ENCODE measurements at regions not wholly inside any gene's neighbourhood (a gene's known extent, or its start where the extent isn't known, plus 50 kb on each side); places are given as distances from the start of the nearest gene placed in this dataset.
A peak's percentile ranks its signal among the peaks of the same experiment; 100 is the strongest.

GRCh38 chr9:28024676-28025075 lies 451.4 kb upstream of the C9orf72 start:
- DNase-seq (ENCODE audit: low spot score), result no peak

DNA sequence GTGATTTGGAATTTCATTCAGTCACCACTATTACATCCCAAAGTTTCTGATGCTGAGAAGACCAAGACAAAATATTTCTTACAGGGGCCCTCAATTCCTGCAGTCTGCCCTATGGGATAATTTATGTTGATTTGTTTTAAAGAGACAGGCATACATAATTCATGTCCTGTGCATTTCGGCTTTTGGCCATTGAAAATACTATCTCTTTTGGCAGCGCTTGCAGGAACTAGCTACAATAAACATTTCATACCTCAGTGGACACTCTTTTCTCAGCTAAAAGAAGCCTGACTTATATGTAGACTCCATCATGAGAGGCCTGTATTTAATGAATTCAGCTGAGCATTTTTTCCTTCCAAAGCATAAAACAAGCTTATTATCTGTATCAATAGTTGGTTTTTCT lies 451.9 kb upstream of the C9orf72 start:
- DNase-seq (ENCODE audit: low spot score), result no peak

- DNase-seq (ENCODE audit: low spot score), result no peak
These were observed 458.4 kb upstream of the C9orf72 start for GRCh38 chr9:28031521-28032267.

DNA sequence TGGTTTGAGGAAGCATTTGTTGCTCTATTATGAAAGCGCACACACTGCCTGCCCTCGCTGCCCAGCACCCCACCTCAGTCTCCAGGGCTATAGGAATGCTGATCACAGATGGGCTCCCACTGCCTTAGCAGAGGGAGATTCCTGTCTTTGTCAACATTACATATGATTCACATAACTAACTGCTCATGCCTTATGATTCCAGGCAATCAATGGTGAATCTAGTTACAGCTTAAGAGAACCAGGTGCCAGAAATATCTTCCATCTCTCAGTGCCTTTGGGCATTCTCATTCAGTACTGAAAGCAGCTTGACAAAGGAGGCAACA lies 458.9 kb upstream of the C9orf72 start:
- DNase-seq (ENCODE audit: low spot score), result no peak

DNA sequence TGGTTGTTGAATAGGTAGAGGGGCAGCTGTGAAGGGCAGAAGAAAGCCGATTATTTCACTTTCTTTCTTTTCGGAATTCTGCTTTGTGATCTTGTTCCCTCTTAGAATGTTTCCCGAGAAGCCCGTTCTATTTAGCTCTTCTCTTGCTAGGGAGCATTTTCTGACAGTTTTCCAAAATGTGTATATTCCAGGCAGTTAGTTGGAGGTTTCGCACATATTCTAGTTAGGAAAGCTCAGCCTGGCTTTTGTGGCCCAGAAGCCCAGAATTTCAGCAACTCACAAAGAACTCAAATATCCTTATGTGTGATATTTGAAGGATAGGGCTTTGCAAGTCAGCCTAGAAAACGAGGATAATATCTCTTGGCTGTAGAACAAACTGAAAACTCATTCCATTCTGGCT lies 461.0 kb upstream of the C9orf72 start:
- DNase-seq (ENCODE audit: low spot score), result no peak

DNA sequence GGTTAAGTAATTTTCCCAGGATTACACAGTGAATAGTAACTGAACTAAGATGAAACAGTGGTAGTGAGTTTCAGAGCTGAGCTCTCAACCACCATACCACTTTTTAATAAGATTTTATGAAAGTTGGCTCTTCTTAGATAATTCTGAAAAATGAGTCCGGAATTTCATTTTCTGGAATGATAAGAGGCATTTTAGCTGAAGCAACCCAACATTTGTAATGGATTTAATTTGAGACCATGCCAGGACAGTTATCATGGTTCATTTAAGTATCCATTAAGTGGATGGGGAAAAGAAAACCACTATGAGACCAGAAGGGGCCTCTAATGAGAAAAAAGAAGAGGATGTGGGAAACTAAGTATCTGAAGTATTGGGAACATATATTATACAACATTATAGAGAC lies 464.7 kb upstream of the C9orf72 start:
- no peak for DNase-seq (ENCODE audit: low spot score)

DNA sequence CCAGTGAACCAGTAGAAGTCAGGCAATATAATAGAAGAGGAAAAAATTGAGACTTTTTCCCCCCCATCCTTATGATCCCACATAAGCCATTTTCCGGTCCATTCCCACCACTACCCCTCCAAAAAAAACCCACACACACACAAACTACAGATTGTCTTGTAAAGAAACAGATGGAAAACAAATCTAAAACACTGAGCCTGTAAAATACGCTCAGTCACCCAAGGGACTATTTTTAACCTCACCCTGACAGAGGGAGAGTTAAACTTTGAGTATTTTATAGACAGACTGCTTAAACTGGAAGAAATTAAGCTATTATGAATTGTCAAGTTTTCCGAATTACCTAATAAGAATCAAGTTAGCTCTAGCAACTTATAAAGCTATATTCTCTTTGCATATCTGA lies 471.8 kb upstream of the C9orf72 start:
- no peak for DNase-seq (ENCODE audit: low spot score)

GRCh38 chr9:28050046-28050445 lies 476.8 kb upstream of the C9orf72 start:
- DNase-seq (ENCODE audit: low spot score), result no peak

- DNase-seq (ENCODE audit: low spot score), result no peak
These were observed 477.7 kb upstream of the C9orf72 start for GRCh38 chr9:28050941-28051340.

DNA sequence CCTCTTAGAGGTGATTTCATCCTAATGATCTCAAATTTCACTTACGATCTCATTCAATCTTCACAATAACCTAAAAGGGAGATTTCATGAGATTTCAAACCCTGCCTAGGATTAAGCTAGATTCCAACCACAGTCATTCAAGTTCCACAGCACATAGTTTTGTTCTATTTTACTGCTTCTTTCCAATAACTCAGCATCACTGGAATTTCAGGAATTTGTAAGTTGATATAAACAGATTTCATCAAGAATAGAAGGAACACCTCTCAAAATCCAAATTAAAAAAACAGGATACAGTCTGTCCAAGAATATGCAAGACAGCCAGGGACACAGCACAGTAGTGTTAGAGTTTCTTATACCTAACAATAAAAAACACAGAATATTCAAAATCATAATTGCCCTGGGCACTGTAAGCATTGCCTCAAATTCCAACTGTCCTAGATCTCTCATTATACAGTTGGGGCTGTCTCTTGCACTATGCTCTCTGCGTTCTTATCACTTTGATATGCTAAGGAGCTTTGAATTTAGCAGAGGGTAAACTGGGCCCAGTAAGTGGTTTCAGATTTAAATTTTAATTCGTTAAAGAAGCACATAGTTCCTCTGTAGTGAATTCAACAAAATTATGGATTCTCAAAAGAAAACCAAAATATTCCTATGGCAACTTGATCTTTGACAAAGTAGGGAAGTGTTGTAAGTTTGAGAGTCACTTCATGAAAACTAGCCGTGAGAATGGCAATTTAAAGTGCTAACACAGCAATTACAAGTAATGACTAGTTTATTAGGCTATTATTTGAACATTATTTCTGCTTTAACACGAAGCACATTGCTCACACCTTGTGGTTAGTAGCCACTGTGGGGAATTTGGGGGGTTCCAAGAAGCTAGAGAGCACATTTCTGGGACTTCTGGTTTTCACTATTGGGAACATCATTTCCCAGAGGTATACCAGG lies 478.6 kb upstream of the C9orf72 start:
- DNase-seq (ENCODE audit: low spot score), result no peak

DNA sequence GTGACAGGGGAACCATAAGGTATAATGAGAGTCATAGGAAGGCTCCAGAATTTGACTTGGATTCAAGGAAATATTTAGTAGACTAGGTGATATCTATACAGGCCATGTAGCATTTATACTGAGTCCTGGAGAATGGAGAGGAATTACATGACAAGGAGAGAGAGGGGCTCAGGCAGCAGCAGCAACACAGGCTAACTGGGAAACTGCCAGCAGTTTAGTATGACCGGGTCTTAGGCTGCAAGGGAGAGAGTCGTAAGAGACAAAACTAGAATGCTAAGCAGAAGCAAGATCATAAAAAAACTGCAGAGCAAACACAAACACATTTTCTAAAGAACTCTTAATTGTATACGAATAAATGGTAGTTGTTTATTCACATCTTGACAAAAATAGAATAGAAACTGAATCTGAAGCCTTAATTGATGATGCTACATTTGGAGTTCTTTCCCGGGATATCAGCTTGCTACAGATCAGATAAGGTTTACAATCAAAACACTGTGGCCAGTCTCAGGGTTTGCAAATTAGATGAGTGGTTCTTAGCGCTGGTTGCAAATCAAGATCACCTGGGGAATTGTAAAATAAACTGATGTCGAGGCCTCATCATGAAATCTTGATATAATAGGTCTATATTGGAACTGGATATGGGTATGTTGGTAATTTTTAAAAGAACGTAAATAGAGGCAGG lies 480.0 kb upstream of the C9orf72 start:
- no peak for DNase-seq (ENCODE audit: low spot score)

DNA sequence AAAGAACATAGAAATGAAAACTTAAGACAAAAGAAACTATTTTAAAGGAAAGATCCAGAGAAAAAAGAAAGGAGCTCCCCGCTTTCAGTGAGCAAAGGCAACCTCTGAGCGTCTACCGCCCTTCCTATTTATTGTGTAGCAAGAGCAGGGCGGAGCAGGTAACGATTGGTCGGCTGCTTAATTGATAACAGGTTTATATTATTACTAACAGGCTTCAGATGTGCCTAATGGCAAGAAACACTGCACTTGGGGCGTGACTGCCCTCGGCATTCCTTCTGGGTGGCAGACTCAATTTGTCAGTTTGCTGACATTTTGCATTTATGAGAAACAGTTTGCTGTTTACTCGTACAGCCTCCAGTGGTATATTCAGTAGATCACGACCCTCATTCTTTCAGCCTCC lies 482.7 kb upstream of the C9orf72 start:
- no peak for DNase-seq (ENCODE audit: low spot score)

- DNase-seq (ENCODE audit: low spot score), result no peak
These were observed 483.2 kb upstream of the C9orf72 start for GRCh38 chr9:28056466-28056865.

- no peak for DNase-seq (ENCODE audit: low spot score)
These were observed 485.9 kb upstream of the C9orf72 start for GRCh38 chr9:28059192-28059591.

DNA sequence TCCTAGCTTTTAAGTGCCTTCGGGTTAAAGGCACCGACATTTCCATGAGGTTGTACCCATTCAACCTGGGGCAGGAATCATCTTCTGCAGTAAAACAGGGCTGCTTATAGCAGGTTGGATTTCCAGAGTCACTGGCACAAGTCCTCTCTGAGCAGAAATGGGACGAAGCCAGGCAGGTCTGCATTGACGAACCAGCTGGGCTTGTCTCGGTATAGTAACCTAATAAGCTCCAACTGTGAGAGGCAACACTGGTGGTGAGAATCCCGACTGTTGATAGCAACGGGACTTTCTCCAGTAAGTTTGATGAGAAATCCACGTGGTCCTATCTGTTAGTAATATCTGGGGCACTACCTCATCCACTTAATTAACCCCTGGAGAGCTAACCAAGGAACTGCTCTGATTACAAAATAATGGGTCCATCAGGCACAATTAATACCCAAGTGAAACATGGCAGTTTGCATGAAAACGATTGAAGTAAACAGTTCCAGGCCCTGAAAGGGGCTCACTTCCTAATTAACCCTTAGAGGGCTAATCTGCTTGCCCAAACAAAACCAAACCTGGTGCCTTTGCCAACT lies 491.0 kb upstream of the C9orf72 start:
- no peak for DNase-seq (ENCODE audit: low spot score)

- DNase-seq (ENCODE audit: low spot score), result peak; percentile 48
These were observed 500.0 kb upstream of the C9orf72 start for GRCh38 chr9:28073270-28073669.

GRCh38 chr9:28079677-28080076 lies 506.4 kb upstream of the C9orf72 start:
- no peak for DNase-seq (ENCODE audit: low spot score)

DNA sequence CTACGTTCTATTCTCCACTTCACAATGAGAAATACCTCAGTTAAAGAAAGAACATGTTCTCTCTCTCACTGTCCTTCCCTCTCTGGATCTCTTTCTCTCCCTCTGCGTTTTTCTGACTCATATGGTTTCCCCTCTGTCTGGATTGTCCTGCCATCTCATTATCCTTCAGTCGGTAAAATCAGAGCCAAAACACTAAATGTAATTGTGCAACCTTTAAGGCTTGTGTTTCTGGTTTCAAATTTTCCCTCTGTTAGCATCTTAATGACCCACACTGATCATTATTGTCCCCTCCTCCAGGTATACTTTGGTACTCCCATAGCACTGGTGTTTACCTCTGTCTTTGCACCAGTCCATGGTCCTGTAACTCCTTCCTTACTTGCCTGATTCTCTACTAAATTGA lies 509.4 kb upstream of the C9orf72 start:
- no peak for DNase-seq (ENCODE audit: low spot score)

DNA sequence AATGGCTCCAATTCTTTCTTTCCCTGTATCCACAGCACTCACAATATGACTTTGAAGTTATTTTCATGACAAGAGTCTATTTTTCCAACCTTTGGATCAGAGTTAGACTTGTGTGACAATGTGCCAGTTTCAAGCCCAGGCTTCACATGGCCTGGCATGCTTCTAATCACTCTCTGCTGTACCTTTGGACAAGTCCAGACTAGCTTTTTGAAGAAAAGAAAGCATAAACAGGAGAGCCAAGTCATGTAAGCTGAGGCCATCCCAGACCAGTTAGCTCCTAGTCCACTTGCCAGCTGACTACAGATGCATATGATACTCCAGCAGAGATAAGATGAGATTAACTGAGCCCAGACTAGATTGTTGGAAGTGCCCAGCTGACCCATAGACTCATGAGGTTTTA lies 513.6 kb upstream of the C9orf72 start:
- no peak for DNase-seq (ENCODE audit: low spot score)

DNA sequence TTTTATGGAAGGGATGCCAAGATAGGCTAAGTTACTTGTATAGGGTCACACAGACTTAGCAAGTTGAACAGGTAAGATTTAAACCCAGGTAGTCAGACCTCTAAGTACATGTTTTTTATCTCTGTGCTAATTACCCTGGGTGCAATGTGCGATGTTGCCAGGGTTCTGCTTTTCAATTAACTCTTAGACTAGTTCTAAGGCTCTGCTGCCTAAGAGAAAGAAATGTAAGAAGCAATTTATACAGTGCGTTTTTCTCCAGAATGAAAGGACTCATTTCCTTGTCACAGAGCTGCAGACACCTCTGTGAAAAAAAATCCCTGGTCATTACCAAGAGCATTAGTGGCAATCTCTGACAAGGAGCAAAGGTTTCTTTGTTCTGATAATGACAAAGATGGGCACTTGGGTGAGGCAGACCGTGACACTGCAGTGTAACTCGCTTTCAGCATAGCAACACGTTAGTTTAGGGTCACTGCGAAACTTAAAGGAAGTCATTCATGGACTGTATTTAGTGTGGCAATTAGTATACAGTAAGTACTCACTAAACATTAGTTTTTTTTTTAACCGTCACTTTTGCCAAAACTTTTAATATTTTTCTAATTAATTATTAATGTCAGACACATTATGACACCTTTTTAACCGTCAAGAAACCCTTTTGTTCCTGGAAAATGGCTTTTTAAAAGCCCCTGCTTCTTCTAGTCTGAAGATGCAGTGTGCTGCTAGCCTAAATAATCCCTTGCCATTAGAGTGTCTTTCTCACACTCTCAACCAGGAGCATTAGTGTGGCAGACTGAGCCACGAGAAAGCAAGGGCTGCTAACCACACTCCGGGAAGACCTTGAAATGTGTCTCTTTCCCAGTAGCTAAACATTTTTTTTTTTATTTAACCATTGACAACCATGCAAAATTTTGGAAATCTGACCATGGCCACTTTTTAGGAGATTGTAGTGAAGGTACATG lies 520.0 kb upstream of the C9orf72 start:
- DNase-seq (ENCODE audit: low spot score), result no peak

DNA sequence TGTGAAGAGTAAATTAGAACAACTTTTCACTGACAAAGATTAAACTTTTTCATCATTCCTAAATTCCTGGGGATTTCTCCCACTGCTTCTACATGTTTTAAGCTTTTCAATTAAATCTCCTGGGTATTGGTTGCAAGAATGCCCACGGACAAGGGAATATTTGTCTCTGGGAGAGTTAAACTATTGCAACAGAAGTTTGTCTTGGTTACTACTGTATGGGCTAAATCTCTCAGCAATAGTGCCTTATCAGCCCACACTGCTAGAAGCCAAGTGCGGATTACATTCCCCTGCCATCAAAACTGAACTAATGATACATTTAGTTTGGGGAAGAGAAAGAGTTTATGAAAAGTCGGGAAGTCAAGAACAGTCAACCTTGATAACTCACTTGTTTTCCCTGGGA lies 528.2 kb upstream of the C9orf72 start:
- no peak for DNase-seq (ENCODE audit: low spot score)

Data from kidney capillary endothelial cell (primary cell).